PC-3 (cell line): ENCODE measurements at regions not wholly inside any gene's neighbourhood (a gene's known extent, or its start where the extent isn't known, plus 50 kb on each side); places are given as distances from the start of the nearest gene placed in this dataset.

ENCODE experiments used
- ATAC-seq: fragments of 200-7000 bp; cut with Tn5 transposase; 2 replicates; pipeline ENCODE4 v1.9.1; 2020; ENCODE audit warnings: mild to moderate bottlenecking, moderate library complexity
- BruUV-seq: library from RNA; stranded (reverse); fragments of 400-500 nt; replicated peaks from 2 replicates; lab custom pipeline; 2021; lab: Mats Ljungman, UMichigan
- CTCF ChIA-PET: fragments of 300-600 bp; sonication (Branson Sonifier 250); formaldehyde crosslinking; loops from one replicate; lab custom pipeline; 2022; ENCODE audit warnings: antibody characterized with exemption; lab: Charles Lee
- POLR2A ChIA-PET: fragments of 300-600 bp; sonication (Branson Sonifier 250); formaldehyde crosslinking; loops from one replicate; lab custom pipeline; 2022; ENCODE audit warnings: antibody characterized with exemption; ENCODE audit not compliant: unreplicated experiment; lab: Charles Lee
- DNase-seq: peaks from one replicate; pipeline ENCODE4 v3.0.0-alpha.2; 2015
- H2AFZ ChIP-seq: fragments of 300-600 bp; sonication (generic); 2 replicates; pipeline ENCODE4 v1.6.0; 2016; ENCODE audit warnings: antibody characterized with exemption, low read length
- H3F3A ChIP-seq: fragments of 300-600 bp; sonication (generic); one replicate; pipeline ENCODE4 v1.6.0; 2017; ENCODE audit warnings: antibody characterized with exemption, low read length, control low read depth, mild to moderate bottlenecking; ENCODE audit not compliant: unreplicated experiment
- H3K27ac ChIP-seq: fragments of 300-600 bp; sonication (generic); 2 replicates; pipeline ENCODE4 v1.5.1; 2016; ENCODE audit warnings: mild to moderate bottlenecking, low read length
- H3K27me3 ChIP-seq: fragments of 300-600 bp; sonication (generic); 2 replicates; pipeline ENCODE4 v1.6.1; 2016; ENCODE audit warnings: low read length, mixed read lengths
- H3K36me3 ChIP-seq: fragments of 300-600 bp; sonication (generic); 2 replicates; pipeline ENCODE4 v1.6.1; 2016; ENCODE audit warnings: low read depth, mixed run types, low read length, mixed read lengths
- H3K4me1 ChIP-seq: fragments of 300-600 bp; sonication (generic); 2 replicates; pipeline ENCODE4 v1.5.1; 2016; ENCODE audit warnings: low read length; ENCODE audit not compliant: insufficient read depth
- H3K4me2 ChIP-seq: fragments of 300-600 bp; sonication (generic); 2 replicates; pipeline ENCODE4 v1.6.0; 2016; ENCODE audit warnings: low read length
- H3K4me3 ChIP-seq: fragments of 300-600 bp; sonication (generic); 2 replicates; pipeline ENCODE4 v1.5.1; 2016; ENCODE audit warnings: mild to moderate bottlenecking, low read length, mixed read lengths
- H3K79me2 ChIP-seq: fragments of 300-600 bp; sonication (generic); 2 replicates; pipeline ENCODE4 v1.6.1; 2017; ENCODE audit warnings: low read length, mixed read lengths
- H3K9ac ChIP-seq: fragments of 300-600 bp; sonication (generic); 2 replicates; pipeline ENCODE4 v1.6.0; 2016; ENCODE audit warnings: mild to moderate bottlenecking, low read length
- H3K9me2 ChIP-seq: fragments of 300-600 bp; sonication (generic); replicated peaks from 2 replicates; pipeline ENCODE4 v1.6.1; 2016; ENCODE audit warnings: mixed run types, low read length, mixed read lengths
- H3K9me3 ChIP-seq: fragments of 300-600 bp; sonication (generic); 2 replicates; pipeline ENCODE4 v1.6.1; 2016; ENCODE audit warnings: low read length, mixed read lengths
- H4K20me1 ChIP-seq: fragments of 300-600 bp; sonication (generic); 2 replicates; pipeline ENCODE4 v1.6.1; 2016; ENCODE audit warnings: low read length, mixed read lengths
- CTCF ChIP-seq: fragments of 300-600 bp; sonication (generic); conservative IDR thresholded peaks from 2 replicates; pipeline ENCODE4 v1.5.1; 2017; ENCODE audit warnings: antibody characterized with exemption, low read depth, mild to moderate bottlenecking, low read length
- EZH2 ChIP-seq: fragments of 300-600 bp; sonication (generic); IDR thresholded peaks from one replicate; pipeline ENCODE4 v1.6.1; 2017; ENCODE audit warnings: antibody characterized with exemption, mild to moderate bottlenecking, low read length; ENCODE audit not compliant: unreplicated experiment
- EZH2phosphoT487 ChIP-seq: fragments of 300-600 bp; sonication (generic); IDR thresholded peaks from 2 replicates; pipeline ENCODE4 v1.6.1; 2018; ENCODE audit warnings: mild to moderate bottlenecking, antibody characterized with exemption, low read length, borderline replicate concordance
- intact Hi-C: fragments of 100-400 bp; cut with micrococcal nuclease; formaldehyde crosslinking; loops from 2 replicates; pipeline ENCODE4 v1.9.0; 2023

GRCh38 chr15:93780073-93780472 is 451.3 kb upstream of the MCTP2 start:
- H3K4me2 ChIP-seq, result no peak overlapping the region
- H3K9me2 ChIP-seq, result no peaks in the 10 kb centered on the region
- TF ChIP-seq EZH2 (no peak), EZH2phosphoT487 (no peak), CTCF (no peak)
- H3K4me3 ChIP-seq, result no peak overlapping the region
- BruUV-seq, result no TSS peak
- H4K20me1 ChIP-seq, result no peaks in the 10 kb centered on the region
- intact Hi-C loops, result no loop called here
- no peak overlapping the region for H3K9ac ChIP-seq
- no peak for DNase-seq
- no peaks in the 10 kb centered on the region for H3F3A ChIP-seq
- no peaks in the 10 kb centered on the region for H3K27me3 ChIP-seq
- no peak for ATAC-seq
- ChIA-PET CTCF (no interaction called here), POLR2A (no interaction called here)
- H3K4me1 ChIP-seq, result no peaks in the 10 kb centered on the region
- no peaks in the 10 kb centered on the region for H3K36me3 ChIP-seq
- no peaks in the 10 kb centered on the region for H3K9me3 ChIP-seq
- no peak overlapping the region for H3K27ac ChIP-seq
- H3K79me2 ChIP-seq, result no peaks in the 10 kb centered on the region
- no peak overlapping the region for H2AFZ ChIP-seq

GRCh38 chr15:93779341-93779740 is 452.0 kb upstream of the MCTP2 start:
- no peaks in the 10 kb centered on the region for H4K20me1 ChIP-seq
- no peak overlapping the region for H3K27ac ChIP-seq
- no peaks in the 10 kb centered on the region for H3F3A ChIP-seq
- no peaks in the 10 kb centered on the region for H3K9me3 ChIP-seq
- H3K36me3 ChIP-seq, result no peaks in the 10 kb centered on the region
- no TSS peak for BruUV-seq
- no peak overlapping the region for H3K4me2 ChIP-seq
- CTCF ChIA-PET, result no interaction called here
- intact Hi-C loops, result no loop called here
- H3K9ac ChIP-seq, result no peak overlapping the region
- POLR2A ChIA-PET, result no interaction called here
- DNase-seq (no peak), ATAC-seq (no peak)
- no peak overlapping the region for H2AFZ ChIP-seq
- H3K4me3 ChIP-seq, result no peak overlapping the region
- H3K27me3 ChIP-seq, result no peaks in the 10 kb centered on the region
- no peaks in the 10 kb centered on the region for H3K9me2 ChIP-seq
- TF ChIP-seq CTCF, result no peak
- TF ChIP-seq EZH2, result no peak
- TF ChIP-seq EZH2phosphoT487, result no peak
- no peaks in the 10 kb centered on the region for H3K79me2 ChIP-seq
- H3K4me1 ChIP-seq, result no peaks in the 10 kb centered on the region

- H3K4me2 ChIP-seq, result no peak overlapping the region
- no peak overlapping the region for H2AFZ ChIP-seq
- H3K9ac ChIP-seq, result no peak overlapping the region
- H3K4me1 ChIP-seq, result no peaks in the 10 kb centered on the region
- no peaks in the 10 kb centered on the region for H3K79me2 ChIP-seq
- CTCF ChIA-PET, result no interaction called here
- no peaks in the 10 kb centered on the region for H3K9me2 ChIP-seq
- no peak overlapping the region for H3K27ac ChIP-seq
- DNase-seq, result no peak
- POLR2A ChIA-PET, result no interaction called here
- no peaks in the 10 kb centered on the region for H3F3A ChIP-seq
- no peak for ATAC-seq
- no peak overlapping the region for H3K4me3 ChIP-seq
- H3K27me3 ChIP-seq, result no peaks in the 10 kb centered on the region
- BruUV-seq, result no TSS peak
- TF ChIP-seq CTCF, result no peak
- TF ChIP-seq EZH2, result no peak
- TF ChIP-seq EZH2phosphoT487, result no peak
- no peaks in the 10 kb centered on the region for H3K9me3 ChIP-seq
- H3K36me3 ChIP-seq, result no peaks in the 10 kb centered on the region
- H4K20me1 ChIP-seq, result no peaks in the 10 kb centered on the region
- intact Hi-C loops, result no loop called here
Measured at GRCh38 chr15:93771196-93772030, 459.9 kb upstream of the MCTP2 start.
